Stimulated activated CD8-positive, alpha-beta memory T cell treated with anti-CD3 and anti-CD28 coated beads, Interleukin-4, amount 100 ng/mL, for 1 hour (primary cell): ENCODE measurements at regions not wholly inside any gene's neighbourhood (a gene's known extent, or its start where the extent isn't known, plus 50 kb on each side); places are given as distances from the start of the nearest gene placed in this dataset.
"Not testable (repeated sequence)": the region's sequence is repeated elsewhere in the genome, so short reads cannot be mapped to it uniquely, and the experiment has no call there.

Experiments
- DNase-seq, 2 donors: peaks; one replicate each; pipeline ENCODE4 v3.0.0-alpha.2; 2020; ENCODE audit warnings: low read depth in 2 of 2, low spot score in 1 of 2

- no peak for DNase-seq
These were observed 471.6 kb upstream of the SGO1 start for GRCh38 chr3:20657560-20657959.

GRCh38 chr3:20652231-20652986 is 466.4 kb upstream of the SGO1 start:
- DNase-seq = no peak

- no peak for DNase-seq
These were observed 462.9 kb upstream of the SGO1 start for GRCh38 chr3:20648921-20649381.

DNA sequence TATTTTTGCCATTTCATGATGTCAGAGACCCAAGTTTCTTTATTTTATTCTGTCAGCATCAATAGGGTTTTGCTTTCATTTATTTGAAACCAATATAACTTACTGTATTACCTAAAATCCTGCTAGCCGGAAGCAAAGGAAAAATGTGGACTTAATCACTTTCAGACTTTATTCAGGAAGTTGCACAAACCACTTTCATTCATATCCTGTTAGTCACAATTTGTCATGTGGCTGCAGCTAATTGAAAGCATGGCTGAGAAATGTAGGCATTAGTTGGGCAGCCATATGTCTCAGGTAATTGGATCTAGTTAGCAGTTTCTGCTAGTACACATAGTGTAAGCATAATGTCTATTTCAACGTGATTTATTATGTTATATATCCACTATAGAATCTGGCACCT is 462.3 kb upstream of the SGO1 start:
- DNase-seq = no peak

DNA sequence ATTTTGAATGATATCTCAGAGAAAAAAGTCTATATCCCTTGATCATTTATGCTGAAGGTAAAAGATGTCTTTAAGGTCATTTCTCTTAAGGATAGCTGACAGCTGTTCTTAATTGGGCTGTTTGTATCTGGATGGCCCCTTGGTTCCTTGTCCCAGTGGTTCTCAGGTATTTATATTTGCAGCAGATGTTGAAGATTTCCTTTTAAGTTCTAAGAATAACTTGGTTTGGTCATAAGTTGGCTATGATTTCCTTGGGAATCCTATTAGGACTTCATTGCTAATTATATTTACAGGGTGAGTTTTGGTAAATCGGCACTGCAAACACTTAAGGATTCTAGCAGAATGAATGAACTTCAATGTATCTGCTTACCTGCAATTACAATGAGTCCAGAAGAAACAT is 460.4 kb upstream of the SGO1 start:
- no peak for DNase-seq

- DNase-seq = no peak
These were observed 459.3 kb upstream of the SGO1 start for GRCh38 chr3:20645340-20645739.

- DNase-seq = no peak
These were observed 451.7 kb upstream of the SGO1 start for GRCh38 chr3:20637729-20638128.

- DNase-seq = no peak
These were observed 436.3 kb upstream of the SGO1 start for GRCh38 chr3:20622304-20622703.

DNA sequence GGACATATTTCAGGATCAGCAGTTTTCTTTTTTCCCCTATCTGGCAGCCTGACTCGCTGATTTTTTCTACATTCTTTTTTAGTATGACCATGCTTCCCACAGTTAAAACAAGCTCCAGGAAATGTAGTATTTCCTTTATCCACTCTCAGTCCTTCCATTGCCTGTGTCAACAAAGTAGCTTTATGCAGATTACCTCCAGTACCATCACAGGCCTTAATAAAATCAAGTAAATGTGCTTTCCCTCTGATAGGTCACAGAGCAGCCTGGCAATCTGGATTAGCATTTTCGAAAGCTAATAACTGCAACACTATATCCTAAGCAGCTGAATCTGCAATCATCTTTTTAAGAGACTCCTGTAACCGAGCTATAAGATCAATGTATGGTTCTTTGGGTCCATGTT is 432.6 kb upstream of the SGO1 start:
- DNase-seq = not testable (repeated sequence)

DNA sequence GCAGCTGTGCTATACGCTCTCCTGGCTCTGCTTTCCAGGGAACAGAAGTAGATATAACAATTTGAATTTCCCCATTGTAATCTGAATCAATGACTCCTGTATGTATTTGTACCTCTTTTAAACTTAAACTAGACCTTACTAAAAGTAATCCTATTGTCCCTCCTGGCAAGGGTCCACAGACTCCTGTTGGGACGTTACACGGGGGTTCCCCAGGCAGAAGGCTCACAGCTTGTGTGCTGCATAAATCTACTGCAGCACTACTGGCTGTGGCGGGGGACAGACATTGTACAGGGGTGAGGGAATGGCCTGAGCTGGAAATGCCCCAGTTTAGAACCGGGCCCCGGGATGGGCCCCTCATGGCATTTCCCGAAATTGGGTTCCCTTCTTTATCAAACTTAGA is 432.2 kb upstream of the SGO1 start:
- DNase-seq = not testable (repeated sequence)

DNA sequence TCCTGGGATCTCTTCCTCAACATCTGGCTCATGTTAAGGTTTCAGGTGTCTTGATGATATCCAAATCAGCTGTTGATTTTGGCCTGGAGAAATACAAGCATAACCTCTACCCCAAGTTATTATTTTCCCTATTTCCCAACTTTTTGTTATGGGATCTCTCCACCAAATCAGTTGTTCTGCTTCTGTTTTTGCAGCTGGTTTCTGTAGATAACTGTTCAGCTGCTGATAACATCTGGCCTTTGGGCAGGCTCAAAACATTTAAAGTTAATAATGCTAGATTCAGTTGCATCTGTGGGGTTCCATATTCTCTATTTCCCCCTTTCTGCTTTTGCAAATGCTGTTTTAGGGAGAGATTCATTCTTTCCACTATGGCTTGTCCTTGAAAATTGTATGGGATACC is 430.0 kb upstream of the SGO1 start:
- not testable (repeated sequence) for DNase-seq

GRCh38 chr3:20608054-20608738 is 422.2 kb upstream of the SGO1 start:
- no peak for DNase-seq

GRCh38 chr3:20604659-20605058 is 418.7 kb upstream of the SGO1 start:
- no peak for DNase-seq

DNA sequence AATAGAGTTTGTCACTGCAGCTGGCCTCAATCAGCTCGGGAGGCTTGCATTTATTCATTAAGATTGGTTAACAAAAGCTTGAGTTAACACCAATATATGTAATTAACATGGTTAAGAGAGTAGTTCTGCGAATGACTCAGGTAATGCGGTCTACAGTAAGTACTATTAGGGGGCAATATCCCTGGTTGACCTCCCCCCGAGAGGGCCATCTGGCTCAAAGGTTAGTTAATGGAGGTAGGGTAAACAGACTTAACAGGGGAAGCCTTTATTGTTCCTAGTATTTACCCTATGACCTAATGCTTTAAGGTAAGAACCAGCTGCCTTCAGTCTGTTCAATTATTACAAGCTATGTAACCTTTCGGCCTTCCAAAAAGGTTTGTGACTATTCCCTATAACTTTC is 403.3 kb upstream of the SGO1 start:
- no peak for DNase-seq

- no peak for DNase-seq
These were observed 402.8 kb upstream of the SGO1 start for GRCh38 chr3:20588781-20589180.

DNA sequence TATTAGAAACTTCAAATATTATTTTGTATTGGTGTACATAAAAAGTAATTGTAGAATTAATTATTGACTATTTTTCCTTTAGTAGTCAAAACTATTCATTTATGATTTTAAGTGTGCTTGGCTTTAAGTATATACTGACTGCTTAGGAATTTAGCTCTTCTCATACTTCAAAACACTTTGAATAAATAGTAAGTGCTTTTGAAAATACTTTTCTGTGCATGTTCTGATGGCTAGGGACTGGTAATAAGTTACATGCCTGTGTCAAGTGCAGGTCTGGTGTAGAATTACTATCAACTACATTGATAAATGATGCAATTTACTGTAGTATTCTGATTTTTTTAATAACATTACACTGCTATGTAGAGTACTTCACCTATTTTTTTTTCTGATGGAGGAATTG is 397.6 kb upstream of the SGO1 start:
- no peak for DNase-seq

DNA sequence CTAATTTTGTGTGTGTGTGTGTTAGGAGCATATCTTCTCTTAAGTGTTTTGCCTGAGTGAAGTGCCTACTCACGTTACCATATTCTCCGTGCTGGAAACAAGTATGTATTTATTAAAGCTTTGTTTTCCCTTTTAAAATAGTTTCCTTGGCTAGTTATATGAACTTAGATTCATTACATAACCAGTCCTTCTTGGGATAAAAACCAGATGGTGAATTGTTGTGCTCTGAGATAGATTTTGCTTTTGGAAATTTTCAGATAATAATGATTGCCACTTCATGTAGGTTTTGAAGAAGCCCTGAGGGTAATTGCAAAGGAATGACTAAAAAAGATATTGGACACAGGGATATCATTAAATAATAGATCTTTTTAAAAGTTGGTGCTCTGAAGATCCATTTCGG is 390.2 kb upstream of the SGO1 start:
- DNase-seq = no peak

- DNase-seq = no peak
These were observed 389.1 kb upstream of the SGO1 start for GRCh38 chr3:20575146-20575545.

DNA sequence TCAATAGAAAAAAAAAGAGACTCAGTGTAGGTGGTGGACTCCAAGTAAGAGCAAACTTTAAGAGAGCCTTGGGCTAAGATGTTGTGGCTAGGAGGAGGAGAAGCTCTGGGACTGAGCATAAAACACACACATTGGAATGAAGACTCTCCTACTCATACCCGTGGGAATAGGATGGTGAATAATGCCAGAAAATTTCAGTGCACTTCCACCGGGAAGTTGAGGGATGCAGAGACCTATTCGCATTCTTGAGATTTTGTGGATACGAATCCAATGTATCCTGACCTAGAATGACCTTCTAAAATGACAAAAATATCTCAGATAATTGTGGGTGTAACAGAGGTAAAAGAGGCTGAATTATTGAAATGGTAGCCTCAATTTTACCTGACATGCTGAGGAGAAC is 388.7 kb upstream of the SGO1 start:
- no peak for DNase-seq

DNA sequence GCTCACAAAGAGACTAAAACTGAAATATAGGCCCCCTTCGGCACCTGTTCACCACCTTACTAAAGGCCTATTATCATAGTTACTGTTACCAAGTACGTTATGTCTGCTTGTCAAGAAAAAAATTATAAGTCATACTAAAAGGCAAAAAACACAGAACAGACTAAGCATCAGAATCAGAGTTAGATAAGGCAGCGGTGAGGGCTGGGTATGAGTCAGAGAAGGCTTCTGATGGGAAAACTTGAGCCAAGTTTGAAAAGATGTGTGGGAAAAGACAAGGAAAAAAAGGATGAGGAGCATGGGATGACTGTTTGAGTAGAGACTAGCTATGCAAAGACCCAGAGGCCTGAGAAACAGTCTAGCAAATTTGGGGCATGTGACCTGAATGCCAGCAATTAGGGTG is 387.2 kb upstream of the SGO1 start:
- no peak for DNase-seq

DNA sequence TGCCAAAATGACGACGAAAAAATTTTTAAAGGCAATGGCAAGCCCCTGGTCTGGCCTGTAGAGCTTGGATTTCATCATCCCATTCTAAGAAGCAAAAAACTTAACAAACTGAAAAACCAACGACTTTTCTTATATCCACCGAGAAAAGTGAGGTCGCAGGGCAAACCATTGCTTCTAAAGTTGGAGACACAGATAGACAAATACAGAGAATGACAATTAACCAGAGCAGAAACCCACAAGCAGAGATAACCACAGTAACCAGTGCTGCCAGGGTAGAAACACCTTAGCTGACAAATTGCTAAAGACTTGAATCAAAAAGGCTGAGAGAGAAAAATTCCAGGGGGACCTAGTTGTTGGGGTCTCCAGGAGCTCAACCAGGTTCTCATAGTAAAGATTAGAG is 386.5 kb upstream of the SGO1 start:
- DNase-seq = no peak

- DNase-seq = no peak
These were observed 383.3 kb upstream of the SGO1 start for GRCh38 chr3:20569310-20569709.

GRCh38 chr3:20564966-20565365 is 379.0 kb upstream of the SGO1 start:
- no peak for DNase-seq
